ENCODE measurements at regions not wholly inside any gene's neighbourhood (a gene's known extent, or its start where the extent isn't known, plus 50 kb on each side); places are given as distances from the start of the nearest gene placed in this dataset.

GRCh38 chr10:62652114-62652513, 152.4 kb upstream of the ADO start:
- Mint-ChIP-seq H3K27me3 (peaks cover 5% of the 10 kb centered on the region), H3K9me3 (ENCODE audit: insufficient read depth) (peaks cover 9% of the 10 kb centered on the region), H3K4me1 (peaks cover 66% of the 10 kb centered on the region), H3K4me3 (no peak overlapping the region), H3K27ac (peak overlapping the region; percentile 51)
- WGBS (ENCODE audit: insufficient coverage), result no CpG with 5 or more reads among the region's 2 CpGs
- ATAC-seq (ENCODE audit: low read depth) (no peak), DNase-seq (no peak)
- no peaks in the 10 kb centered on the region for H3K79me2 ChIP-seq (ENCODE audit: control insufficient read depth, insufficient read depth, low read length)
- TF ChIP-seq EZH2 (IDR thresholded peaks at IDR 0.05; ENCODE audit: borderline replicate concordance, insufficient read depth, low read depth, low read length, poor library complexity, severe bottlenecking) (no peak), CTCF (IDR thresholded peaks at IDR 0.05) (no peak)
- H3K27ac ChIP-seq (ENCODE audit: low read length in 2 of 2), result no peak overlapping the region
- H3K4me1 ChIP-seq (ENCODE audit: control insufficient read depth in 2 of 2, insufficient read depth in 2 of 2, low read length in 2 of 2), result peaks cover 59 to 64% of the 10 kb centered on the region in 2 donors
- no peak overlapping the region for H3K4me2 ChIP-seq (replicated peaks; ENCODE audit: low read depth, low read length, poor library complexity, severe bottlenecking)
- H3K4me3 ChIP-seq (ENCODE audit: control extremely low read depth in 1 of 5, extremely low read depth in 1 of 5, insufficient read depth in 1 of 5, low read depth in 2 of 5, low read length in 4 of 5), result no peak overlapping the region
- POLR2A ChIA-PET, result interaction anchor here (0.8 kb wide), 1 partner anchor 14 kb away, joined by 4 read pairs; no protein-coding TSS in a partner anchor
- H3K27me3 ChIP-seq (replicated peaks in 1 of 4; ENCODE audit: control extremely low read depth in 1 of 4, control insufficient read depth in 3 of 4, insufficient read depth in 4 of 4, low read length in 3 of 4), result peaks cover 0 to 27% (median 0%) of the 10 kb centered on the region in 4 experiments
- H3K9me3 ChIP-seq (ENCODE audit: control extremely low read depth in 1 of 3, control insufficient read depth in 2 of 3, insufficient read depth in 1 of 3, low read length in 2 of 3), result peaks cover 0 to 17% (median 16%) of the 10 kb centered on the region in 3 donors
- no peaks in the 10 kb centered on the region for H4K20me1 ChIP-seq (ENCODE audit: control insufficient read depth, insufficient read depth, low read length, poor library complexity, severe bottlenecking)
- CTCF ChIA-PET, result interaction anchor here (0.8 to 3.3 kb wide), 2 partner anchors 15 to 165 kb away, joined by 4 to 7 read pairs; no protein-coding TSS in a partner anchor
- no peak overlapping the region for H2AFZ ChIP-seq (ENCODE audit: insufficient read depth, low read depth, low read length, poor library complexity, severe bottlenecking)
- no peaks in the 10 kb centered on the region for H3K36me3 ChIP-seq (replicated peaks in 1 of 2; ENCODE audit: control extremely low read depth in 1 of 2, control insufficient read depth in 1 of 2, extremely low read depth in 1 of 2, insufficient read depth in 2 of 2, low read length in 1 of 2)
- H3K9ac ChIP-seq (ENCODE audit: low read length), result no peak overlapping the region
- intact Hi-C loops (cut with micrococcal nuclease), result loop anchor here (2.0 kb wide), 3 partner anchors 37 to 165 kb away; partner anchors contain the start of gene EGR2

GRCh38 chr10:62652564-62652963, 152.0 kb upstream of the ADO start:
- CTCF ChIA-PET, result interaction anchor here (0.7 to 3.3 kb wide), 3 partner anchors 15 to 563 kb away, joined by 3 to 7 read pairs (median 4); no protein-coding TSS in a partner anchor
- H3K4me3 Mint-ChIP-seq, result peak overlapping the region; percentile 38
- H3K27ac ChIP-seq (ENCODE audit: low read length in 2 of 2), result no peak overlapping the region
- peak overlapping the region; percentile 16 for H3K27ac Mint-ChIP-seq
- H3K36me3 ChIP-seq (replicated peaks in 1 of 2; ENCODE audit: control extremely low read depth in 1 of 2, control insufficient read depth in 1 of 2, extremely low read depth in 1 of 2, insufficient read depth in 2 of 2, low read length in 1 of 2), result no peaks in the 10 kb centered on the region
- H3K27me3 ChIP-seq (replicated peaks in 1 of 4; ENCODE audit: control extremely low read depth in 1 of 4, control insufficient read depth in 3 of 4, insufficient read depth in 4 of 4, low read length in 3 of 4), result peaks cover 0 to 31% (median 0%) of the 10 kb centered on the region in 4 experiments
- H3K4me3 ChIP-seq (ENCODE audit: control extremely low read depth in 1 of 5, extremely low read depth in 1 of 5, insufficient read depth in 1 of 5, low read depth in 2 of 5, low read length in 4 of 5), result no peak overlapping the region
- H4K20me1 ChIP-seq (ENCODE audit: control insufficient read depth, insufficient read depth, low read length, poor library complexity, severe bottlenecking), result no peaks in the 10 kb centered on the region
- ATAC-seq (ENCODE audit: low read depth) (no peak), DNase-seq (no peak)
- TF ChIP-seq EZH2 (IDR thresholded peaks at IDR 0.05; ENCODE audit: borderline replicate concordance, insufficient read depth, low read depth, low read length, poor library complexity, severe bottlenecking) (no peak), CTCF (IDR thresholded peaks at IDR 0.05) (no peak)
- peaks cover 6% of the 10 kb centered on the region for H3K27me3 Mint-ChIP-seq
- no peak overlapping the region for H3K9ac ChIP-seq (ENCODE audit: low read length)
- peak overlapping the region; percentile 41 for H3K4me2 ChIP-seq (replicated peaks; ENCODE audit: low read depth, low read length, poor library complexity, severe bottlenecking)
- H3K4me1 ChIP-seq (ENCODE audit: control insufficient read depth in 2 of 2, insufficient read depth in 2 of 2, low read length in 2 of 2), result peaks cover 54 to 60% of the 10 kb centered on the region in 2 donors
- H3K9me3 Mint-ChIP-seq (ENCODE audit: insufficient read depth), result peaks cover 9% of the 10 kb centered on the region
- intact Hi-C loops (cut with micrococcal nuclease), result loop anchor here (2.0 kb wide), 3 partner anchors 36 to 164 kb away; partner anchors contain the start of gene EGR2
- H3K79me2 ChIP-seq (ENCODE audit: control insufficient read depth, insufficient read depth, low read length), result no peaks in the 10 kb centered on the region
- no peak overlapping the region for H2AFZ ChIP-seq (ENCODE audit: insufficient read depth, low read depth, low read length, poor library complexity, severe bottlenecking)
- POLR2A ChIA-PET, result no interaction called here
- H3K9me3 ChIP-seq (ENCODE audit: control extremely low read depth in 1 of 3, control insufficient read depth in 2 of 3, insufficient read depth in 1 of 3, low read length in 2 of 3), result peaks cover 0 to 21% (median 16%) of the 10 kb centered on the region in 3 donors
- peaks cover 62% of the 10 kb centered on the region for H3K4me1 Mint-ChIP-seq
